SK-N-SH treated with all-trans-retinoic acid at 6 μM for 48 hours (cell line): ENCODE measurements at regions not wholly inside any gene's neighbourhood (a gene's known extent, or its start where the extent isn't known, plus 50 kb on each side); places are given as distances from the start of the nearest gene placed in this dataset.

Experiments used
- ATAC-seq: fragments of 200-7000 bp; cut with Tn5 transposase; 3 replicates; pipeline ENCODE4 v1.9.1; 2020; ENCODE audit warnings: mild to moderate bottlenecking, moderate library complexity
- BACH2 ChIP-seq: fragments of 250-450 bp; sonication (Bioruptor Pico); IDR thresholded peaks from 2 replicates; pipeline ENCODE4 v1.9.0; 2021; ENCODE audit warnings: mild to moderate bottlenecking, borderline replicate concordance
- CSDC2 ChIP-seq: fragments of 250-450 bp; sonication (Bioruptor Pico); IDR thresholded peaks from 2 replicates; pipeline ENCODE4 v1.5.0; 2020; ENCODE audit warnings: mild to moderate bottlenecking, moderate library complexity
- ESRRG ChIP-seq: fragments of 250-450 bp; sonication (Bioruptor Pico); IDR thresholded peaks from 2 replicates; pipeline ENCODE4 v1.6.1; 2021; ENCODE audit warnings: mild to moderate bottlenecking
- GLIS3 ChIP-seq: fragments of 250-450 bp; sonication (Bioruptor Pico); IDR thresholded peaks from 2 replicates; pipeline ENCODE4 v1.5.0; 2020; ENCODE audit warnings: mild to moderate bottlenecking, moderate library complexity
- OSR1 ChIP-seq: fragments of 250-450 bp; sonication (Bioruptor Pico); IDR thresholded peaks from 2 replicates; pipeline ENCODE4 v1.8.0; 2022; ENCODE audit warnings: moderate library complexity, mild to moderate bottlenecking, inconsistent platforms
- PATZ1 ChIP-seq: fragments of 250-450 bp; sonication (Bioruptor Pico); IDR thresholded peaks from 2 replicates; pipeline ENCODE4 v1.8.0; 2020; ENCODE audit warnings: mild to moderate bottlenecking, moderate library complexity, borderline replicate concordance
- POU6F1 ChIP-seq: fragments of 250-450 bp; sonication (Bioruptor Pico); IDR thresholded peaks from 2 replicates; pipeline ENCODE4 v1.8.0; 2021; ENCODE audit warnings: low read depth, mild to moderate bottlenecking, moderate library complexity, borderline replicate concordance
- PPARA ChIP-seq: fragments of 250-450 bp; sonication (Bioruptor Pico); IDR thresholded peaks from 2 replicates; pipeline ENCODE4 v1.5.0; 2020; ENCODE audit warnings: mild to moderate bottlenecking, borderline replicate concordance
- RARB ChIP-seq: fragments of 250-450 bp; sonication (Bioruptor Pico); IDR thresholded peaks from 2 replicates; pipeline ENCODE4 v1.8.0; 2021; ENCODE audit warnings: mild to moderate bottlenecking, moderate library complexity
- SNAI2 ChIP-seq: fragments of 250-450 bp; sonication (Bioruptor Pico); IDR thresholded peaks from 2 replicates; pipeline ENCODE4 v1.5.0; 2020; ENCODE audit warnings: mild to moderate bottlenecking, moderate library complexity
- TCF4 ChIP-seq: fragments of 250-450 bp; sonication (Bioruptor Pico); IDR thresholded peaks from 2 replicates; pipeline ENCODE4 v1.8.0; 2021; ENCODE audit warnings: mild to moderate bottlenecking, moderate library complexity, borderline replicate concordance
- TOX ChIP-seq: fragments of 250-450 bp; sonication (Bioruptor Pico); IDR thresholded peaks from 2 replicates; pipeline ENCODE4 v1.8.0; 2021; ENCODE audit warnings: mild to moderate bottlenecking, moderate library complexity, borderline replicate concordance
- TSHZ2 ChIP-seq: fragments of 250-450 bp; sonication (Bioruptor Pico); IDR thresholded peaks from 2 replicates; pipeline ENCODE4 v1.5.0; 2020; ENCODE audit warnings: mild to moderate bottlenecking, moderate library complexity
- ZFP3 ChIP-seq: fragments of 250-450 bp; sonication (Bioruptor Pico); IDR thresholded peaks from 2 replicates; pipeline ENCODE4 v1.5.0; 2020; ENCODE audit warnings: mild to moderate bottlenecking, moderate library complexity
- ZFP30 ChIP-seq: fragments of 450-650 bp; formaldehyde crosslinking; IDR thresholded peaks from 2 replicates; pipeline ENCODE4 v1.5.0; 2022; ENCODE audit warnings: mild to moderate bottlenecking, moderate library complexity
- ZNF565 ChIP-seq: fragments of 450-650 bp; formaldehyde crosslinking; conservative IDR thresholded peaks from 2 replicates; pipeline ENCODE4 v1.5.0; 2020; ENCODE audit warnings: low read depth, mild to moderate bottlenecking, moderate library complexity
- ZNF70 ChIP-seq: fragments of 450-650 bp; formaldehyde crosslinking; IDR thresholded peaks from 2 replicates; pipeline ENCODE4 v1.5.0; 2020; ENCODE audit warnings: mild to moderate bottlenecking, moderate library complexity
- TF ChIP-seq, protein P1 (sequence below): fragments of 250-450 bp; sonication (Bioruptor Pico); IDR thresholded peaks from 2 replicates; pipeline ENCODE4 v1.5.1; 2020; ENCODE audit warnings: low read depth, mild to moderate bottlenecking, moderate library complexity
- TF ChIP-seq, protein P2 (sequence below): fragments of 250-450 bp; sonication (Bioruptor Pico); IDR thresholded peaks from 2 replicates; pipeline ENCODE4 v1.5.1; 2021; ENCODE audit warnings: mild to moderate bottlenecking, moderate library complexity

DNA sequence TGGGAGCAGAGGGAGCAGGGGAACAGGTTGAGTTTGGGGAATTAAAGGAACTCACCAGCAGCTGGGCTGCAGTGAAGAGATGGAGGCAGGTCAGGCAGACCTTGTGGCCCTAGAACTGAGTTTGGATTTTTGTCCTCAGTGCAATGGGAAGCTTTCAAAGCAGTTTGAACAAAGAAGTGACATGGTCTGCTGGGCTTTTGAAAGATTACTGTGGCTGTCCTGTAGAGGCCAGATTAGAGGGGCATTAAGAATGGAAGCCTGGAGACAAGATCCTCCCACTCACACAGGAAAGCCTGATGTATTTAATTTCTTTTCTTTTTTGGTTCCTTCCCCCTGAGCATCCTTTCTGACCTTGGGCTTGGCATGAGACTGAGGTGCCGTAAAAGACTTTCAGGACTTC lies 118.1 kb upstream of the LHCGR start:
- ATAC-seq = no peak
- TF ChIP-seq CSDC2 (CRISPR knock-in tag) = no peak
- no peak for TF ChIP-seq TSHZ2
- TF ChIP-seq ZNF565 (CRISPR knock-in tag) = no peak
- TF ChIP-seq OSR1 (CRISPR knock-in tag) = no peak
- TF ChIP-seq, all 23 proteins: peak for 0

DNA sequence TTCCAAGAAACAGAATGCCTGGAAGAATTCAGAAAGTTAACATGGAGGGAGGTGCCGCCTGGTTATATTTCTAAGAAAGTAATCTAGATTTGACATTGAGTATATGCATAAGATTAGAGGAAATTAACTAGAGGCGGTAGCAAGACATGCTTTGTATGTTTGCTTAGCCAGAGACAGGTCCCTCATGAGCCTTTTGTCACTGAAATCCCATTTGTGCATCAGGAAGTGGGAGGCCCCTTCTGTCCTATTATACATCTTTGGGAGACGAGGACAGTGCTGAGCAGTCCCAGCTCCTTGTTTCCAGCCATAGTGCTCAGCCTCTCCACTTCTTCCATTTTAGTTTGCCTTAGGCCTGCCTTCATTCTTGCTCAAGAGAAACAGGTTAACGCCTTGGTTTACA lies 115.4 kb upstream of the LHCGR start:
- TF ChIP-seq TOX (CRISPR knock-in tag) (no peak), ZFP3 (CRISPR knock-in tag) (no peak), TCF4 (no peak), ZFP30 (CRISPR knock-in tag) (no peak), PPARA (CRISPR knock-in tag) (no peak), GLIS3 (CRISPR knock-in tag) (no peak), RARB (CRISPR knock-in tag) (no peak), BACH2 (no peak)
- no peak for ATAC-seq

- no peak for ATAC-seq
- no peak for TF ChIP-seq BACH2
- TF ChIP-seq OSR1 (CRISPR knock-in tag) = no peak
- TF ChIP-seq CSDC2 (CRISPR knock-in tag) = no peak
- TF ChIP-seq ESRRG = no peak
- TF ChIP-seq, protein P1, sequence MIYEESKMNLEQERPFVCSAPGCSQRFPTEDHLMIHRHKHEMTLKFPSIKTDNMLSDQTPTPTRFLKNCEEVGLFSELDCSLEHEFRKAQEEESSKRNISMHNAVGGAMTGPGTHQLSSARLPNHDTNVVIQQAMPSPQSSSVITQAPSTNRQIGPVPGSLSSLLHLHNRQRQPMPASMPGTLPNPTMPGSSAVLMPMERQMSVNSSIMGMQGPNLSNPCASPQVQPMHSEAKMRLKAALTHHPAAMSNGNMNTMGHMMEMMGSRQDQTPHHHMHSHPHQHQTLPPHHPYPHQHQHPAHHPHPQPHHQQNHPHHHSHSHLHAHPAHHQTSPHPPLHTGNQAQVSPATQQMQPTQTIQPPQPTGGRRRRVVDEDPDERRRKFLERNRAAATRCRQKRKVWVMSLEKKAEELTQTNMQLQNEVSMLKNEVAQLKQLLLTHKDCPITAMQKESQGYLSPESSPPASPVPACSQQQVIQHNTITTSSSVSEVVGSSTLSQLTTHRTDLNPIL (CRISPR knock-in tag) = no peak
Measured at GRCh38 chr2:48870503-48870902, 115.0 kb upstream of the LHCGR start.

DNA sequence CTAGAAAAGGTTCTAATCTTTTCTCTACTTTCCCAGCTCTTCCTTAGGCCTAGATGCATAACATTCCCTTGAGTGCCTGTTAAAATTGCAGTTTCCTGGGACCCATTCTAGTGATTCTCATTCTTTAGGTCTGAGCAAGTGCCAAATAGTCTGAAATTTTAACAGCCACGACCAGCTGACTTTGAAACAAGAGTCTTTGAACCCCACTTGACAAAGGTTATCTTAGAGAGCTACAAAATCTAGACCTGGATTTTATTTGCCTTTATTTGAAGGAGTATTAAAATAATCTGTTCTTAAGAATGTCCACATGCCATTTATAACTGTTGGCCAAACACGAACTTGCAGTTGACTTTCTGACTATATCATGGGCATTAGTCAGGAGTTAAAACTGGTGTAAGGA lies 110.2 kb upstream of the LHCGR start:
- no peak for TF ChIP-seq TCF4
- TF ChIP-seq GLIS3 (CRISPR knock-in tag) = no peak
- TF ChIP-seq BACH2 = no peak
- no peak for TF ChIP-seq ZFP3 (CRISPR knock-in tag)
- TF ChIP-seq, protein P2, sequence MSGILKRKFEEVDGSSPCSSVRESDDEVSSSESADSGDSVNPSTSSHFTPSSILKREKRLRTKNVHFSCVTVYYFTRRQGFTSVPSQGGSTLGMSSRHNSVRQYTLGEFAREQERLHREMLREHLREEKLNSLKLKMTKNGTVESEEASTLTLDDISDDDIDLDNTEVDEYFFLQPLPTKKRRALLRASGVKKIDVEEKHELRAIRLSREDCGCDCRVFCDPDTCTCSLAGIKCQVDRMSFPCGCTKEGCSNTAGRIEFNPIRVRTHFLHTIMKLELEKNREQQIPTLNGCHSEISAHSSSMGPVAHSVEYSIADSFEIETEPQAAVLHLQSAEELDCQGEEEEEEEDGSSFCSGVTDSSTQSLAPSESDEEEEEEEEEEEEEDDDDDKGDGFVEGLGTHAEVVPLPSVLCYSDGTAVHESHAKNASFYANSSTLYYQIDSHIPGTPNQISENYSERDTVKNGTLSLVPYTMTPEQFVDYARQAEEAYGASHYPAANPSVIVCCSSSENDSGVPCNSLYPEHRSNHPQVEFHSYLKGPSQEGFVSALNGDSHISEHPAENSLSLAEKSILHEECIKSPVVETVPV (CRISPR knock-in tag) = no peak
- no peak for TF ChIP-seq OSR1 (CRISPR knock-in tag)
- no peak for TF ChIP-seq SNAI2 (CRISPR knock-in tag)
- no peak for TF ChIP-seq TSHZ2
- TF ChIP-seq, all 23 proteins: peak for 0
- no peak for ATAC-seq

DNA sequence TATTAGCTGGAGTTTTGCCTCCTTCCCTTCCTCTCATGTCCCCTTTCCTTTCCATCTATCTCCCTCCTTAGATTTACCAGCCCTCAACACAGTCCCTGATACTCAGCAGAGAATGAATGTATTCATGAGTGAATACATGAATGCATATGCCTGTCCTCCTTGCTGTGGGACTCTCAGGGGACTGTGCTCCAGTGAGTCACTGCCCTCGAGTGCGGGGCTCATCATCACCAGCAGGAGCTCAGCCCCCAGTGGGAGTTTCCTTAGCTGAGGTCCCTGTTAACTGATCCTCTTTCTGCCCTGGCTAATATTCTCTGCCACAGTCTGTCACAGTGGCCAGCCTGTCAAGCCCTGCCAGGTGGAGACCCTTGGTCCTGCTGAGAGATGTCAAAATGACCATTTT lies 104.9 kb upstream of the LHCGR start:
- ATAC-seq = no peak
- TF ChIP-seq PATZ1 (CRISPR knock-in tag) (no peak), ZNF565 (CRISPR knock-in tag) (no peak), CSDC2 (CRISPR knock-in tag) (no peak), POU6F1 (CRISPR knock-in tag) (no peak), ZFP30 (CRISPR knock-in tag) (no peak), RARB (CRISPR knock-in tag) (no peak), ZNF70 (CRISPR knock-in tag) (no peak)
- TF ChIP-seq, protein P1 (CRISPR knock-in tag) = no peak
